ENCODE measurements at regions not wholly inside any gene's neighbourhood (a gene's known extent, or its start where the extent isn't known, plus 50 kb on each side); places are given as distances from the start of the nearest gene placed in this dataset.

- no peak overlapping the region for H3K9ac ChIP-seq (ENCODE audit: low read length)
- H3K79me2 ChIP-seq (ENCODE audit: low read length) = no peaks in the 10 kb centered on the region
- H3F3A ChIP-seq (ENCODE audit: insufficient read depth, low read length) = no peaks in the 10 kb centered on the region
- H3K9me2 ChIP-seq (replicated peaks; ENCODE audit: insufficient read depth, low read length) = no peaks in the 10 kb centered on the region
- no peak overlapping the region for H3K27ac ChIP-seq (ENCODE audit: low read length)
- TF ChIP-seq EZH2 (optimal IDR thresholded peaks at IDR 0.05; ENCODE audit: low read depth, low read length) (no peak), EZH2phosphoT487 (IDR thresholded peaks at IDR 0.05; ENCODE audit: low read length) (no peak)
- TF ChIP-seq, protein P1, sequence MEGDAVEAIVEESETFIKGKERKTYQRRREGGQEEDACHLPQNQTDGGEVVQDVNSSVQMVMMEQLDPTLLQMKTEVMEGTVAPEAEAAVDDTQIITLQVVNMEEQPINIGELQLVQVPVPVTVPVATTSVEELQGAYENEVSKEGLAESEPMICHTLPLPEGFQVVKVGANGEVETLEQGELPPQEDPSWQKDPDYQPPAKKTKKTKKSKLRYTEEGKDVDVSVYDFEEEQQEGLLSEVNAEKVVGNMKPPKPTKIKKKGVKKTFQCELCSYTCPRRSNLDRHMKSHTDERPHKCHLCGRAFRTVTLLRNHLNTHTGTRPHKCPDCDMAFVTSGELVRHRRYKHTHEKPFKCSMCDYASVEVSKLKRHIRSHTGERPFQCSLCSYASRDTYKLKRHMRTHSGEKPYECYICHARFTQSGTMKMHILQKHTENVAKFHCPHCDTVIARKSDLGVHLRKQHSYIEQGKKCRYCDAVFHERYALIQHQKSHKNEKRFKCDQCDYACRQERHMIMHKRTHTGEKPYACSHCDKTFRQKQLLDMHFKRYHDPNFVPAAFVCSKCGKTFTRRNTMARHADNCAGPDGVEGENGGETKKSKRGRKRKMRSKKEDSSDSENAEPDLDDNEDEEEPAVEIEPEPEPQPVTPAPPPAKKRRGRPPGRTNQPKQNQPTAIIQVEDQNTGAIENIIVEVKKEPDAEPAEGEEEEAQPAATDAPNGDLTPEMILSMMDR (IDR thresholded peaks at IDR 0.05; ENCODE audit: low read length) = no peak
- DNase-seq = no peak
- H3K4me2 ChIP-seq (ENCODE audit: low read depth, low read length) = no peak overlapping the region
- H4K20me1 ChIP-seq (ENCODE audit: insufficient read depth, low read length) = no peaks in the 10 kb centered on the region
- no peaks in the 10 kb centered on the region for H3K9me3 ChIP-seq (replicated peaks; ENCODE audit: insufficient read depth, low read length)
- H3K27me3 ChIP-seq (replicated peaks; ENCODE audit: insufficient read depth, low read length) = no peaks in the 10 kb centered on the region
- H3K4me1 ChIP-seq (ENCODE audit: low read length) = no peaks in the 10 kb centered on the region
- H2AFZ ChIP-seq (ENCODE audit: low read length) = no peak overlapping the region
- H3K36me3 ChIP-seq (replicated peaks; ENCODE audit: insufficient read depth, low read length) = no peaks in the 10 kb centered on the region
- no peak overlapping the region for H3K4me3 ChIP-seq (ENCODE audit: low read length)
These were observed 432.2 kb downstream of the TUSC7 start for GRCh38 chr3:117141812-117142211.

DNA sequence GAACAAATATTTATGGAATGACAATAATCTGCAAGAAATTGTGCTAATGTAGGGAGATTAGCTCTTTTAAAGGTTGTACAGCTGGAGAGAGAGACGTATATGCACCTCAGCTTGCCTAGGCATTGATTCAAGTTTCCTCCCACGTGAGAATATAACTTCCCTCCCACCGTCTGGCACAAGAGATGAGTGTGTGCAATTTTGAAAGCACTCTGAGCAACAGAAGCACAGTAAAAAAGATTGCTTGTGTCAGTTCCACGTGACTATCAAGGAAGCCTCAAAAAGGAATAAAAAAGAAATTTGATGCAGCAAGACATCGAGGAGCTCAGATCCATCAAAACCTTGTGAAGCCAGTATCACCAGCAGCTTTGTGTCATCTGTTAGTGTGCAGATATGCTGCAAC lies 435.3 kb downstream of the TUSC7 start:
- DNase-seq = no peak
- no peak for TF ChIP-seq EZH2 (optimal IDR thresholded peaks at IDR 0.05; ENCODE audit: low read depth, low read length)
- TF ChIP-seq EZH2phosphoT487 (IDR thresholded peaks at IDR 0.05; ENCODE audit: low read length) = no peak
- TF ChIP-seq, protein P1 (IDR thresholded peaks at IDR 0.05; ENCODE audit: low read length) = no peak
- no peaks in the 10 kb centered on the region for H4K20me1 ChIP-seq (ENCODE audit: insufficient read depth, low read length)
- H2AFZ ChIP-seq (ENCODE audit: low read length) = no peak overlapping the region
- no peaks in the 10 kb centered on the region for H3K9me2 ChIP-seq (replicated peaks; ENCODE audit: insufficient read depth, low read length)
- H3K9ac ChIP-seq (ENCODE audit: low read length) = no peak overlapping the region
- no peak overlapping the region for H3K27ac ChIP-seq (ENCODE audit: low read length)
- no peaks in the 10 kb centered on the region for H3K9me3 ChIP-seq (replicated peaks; ENCODE audit: insufficient read depth, low read length)
- no peaks in the 10 kb centered on the region for H3K79me2 ChIP-seq (ENCODE audit: low read length)
- no peaks in the 10 kb centered on the region for H3K36me3 ChIP-seq (replicated peaks; ENCODE audit: insufficient read depth, low read length)
- H3K4me2 ChIP-seq (ENCODE audit: low read depth, low read length) = no peak overlapping the region
- no peaks in the 10 kb centered on the region for H3K27me3 ChIP-seq (replicated peaks; ENCODE audit: insufficient read depth, low read length)
- no peaks in the 10 kb centered on the region for H3F3A ChIP-seq (ENCODE audit: insufficient read depth, low read length)
- H3K4me3 ChIP-seq (ENCODE audit: low read length) = no peak overlapping the region
- H3K4me1 ChIP-seq (ENCODE audit: low read length) = no peaks in the 10 kb centered on the region

GRCh38 chr3:117145677-117146076 lies 436.1 kb downstream of the TUSC7 start:
- H3K79me2 ChIP-seq (ENCODE audit: low read length) = no peaks in the 10 kb centered on the region
- H3K27ac ChIP-seq (ENCODE audit: low read length) = no peak overlapping the region
- no peaks in the 10 kb centered on the region for H3K4me1 ChIP-seq (ENCODE audit: low read length)
- H3K4me3 ChIP-seq (ENCODE audit: low read length) = no peak overlapping the region
- H3K9ac ChIP-seq (ENCODE audit: low read length) = no peak overlapping the region
- no peak overlapping the region for H3K4me2 ChIP-seq (ENCODE audit: low read depth, low read length)
- H4K20me1 ChIP-seq (ENCODE audit: insufficient read depth, low read length) = no peaks in the 10 kb centered on the region
- no peak overlapping the region for H2AFZ ChIP-seq (ENCODE audit: low read length)
- no peaks in the 10 kb centered on the region for H3F3A ChIP-seq (ENCODE audit: insufficient read depth, low read length)
- H3K9me2 ChIP-seq (replicated peaks; ENCODE audit: insufficient read depth, low read length) = no peaks in the 10 kb centered on the region
- H3K36me3 ChIP-seq (replicated peaks; ENCODE audit: insufficient read depth, low read length) = no peaks in the 10 kb centered on the region
- no peak for DNase-seq
- no peaks in the 10 kb centered on the region for H3K9me3 ChIP-seq (replicated peaks; ENCODE audit: insufficient read depth, low read length)
- H3K27me3 ChIP-seq (replicated peaks; ENCODE audit: insufficient read depth, low read length) = no peaks in the 10 kb centered on the region
- TF ChIP-seq EZH2 (optimal IDR thresholded peaks at IDR 0.05; ENCODE audit: low read depth, low read length) = no peak
- TF ChIP-seq, protein P1 (IDR thresholded peaks at IDR 0.05; ENCODE audit: low read length) = no peak

All from MM.1S (cell line).